MM.1S (cell line): ENCODE measurements at regions not wholly inside any gene's neighbourhood (a gene's known extent, or its start where the extent isn't known, plus 50 kb on each side); places are given as distances from the start of the nearest gene placed in this dataset.

ENCODE experiments used
- EZH2 ChIP-seq: fragments of 300-600 bp; sonication (generic); optimal IDR thresholded peaks from 2 replicates; pipeline ENCODE3; 2017; ENCODE audit warnings: low read depth, mild to moderate bottlenecking, antibody characterized with exemption, low read length, mixed read lengths
- TF ChIP-seq, protein P1 (sequence below): fragments of 300-600 bp; sonication (generic); IDR thresholded peaks from 2 replicates; pipeline ENCODE4 v1.5.1; 2016; ENCODE audit warnings: antibody characterized with exemption, low read length, mixed read lengths

DNA sequence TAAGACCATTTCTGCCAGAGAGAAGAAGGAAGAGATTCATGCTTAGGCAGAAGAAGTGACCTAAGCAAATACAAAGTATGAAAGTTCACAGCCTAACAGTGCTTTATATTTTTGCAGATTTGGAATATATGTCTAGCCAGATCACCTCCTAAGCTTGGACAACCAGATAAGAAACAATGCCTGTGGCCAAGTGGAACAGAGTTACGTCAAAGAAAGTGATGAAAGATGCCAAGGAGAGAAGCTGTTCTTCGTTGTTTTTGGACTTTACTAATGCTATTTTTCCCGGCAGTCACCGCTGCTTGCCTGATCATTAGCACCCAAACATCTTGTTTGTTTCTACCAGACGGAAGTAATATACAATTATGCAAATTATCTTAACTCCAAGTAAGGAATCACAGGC is 489.2 kb upstream of the C1orf87 start:
- TF ChIP-seq, protein P1, sequence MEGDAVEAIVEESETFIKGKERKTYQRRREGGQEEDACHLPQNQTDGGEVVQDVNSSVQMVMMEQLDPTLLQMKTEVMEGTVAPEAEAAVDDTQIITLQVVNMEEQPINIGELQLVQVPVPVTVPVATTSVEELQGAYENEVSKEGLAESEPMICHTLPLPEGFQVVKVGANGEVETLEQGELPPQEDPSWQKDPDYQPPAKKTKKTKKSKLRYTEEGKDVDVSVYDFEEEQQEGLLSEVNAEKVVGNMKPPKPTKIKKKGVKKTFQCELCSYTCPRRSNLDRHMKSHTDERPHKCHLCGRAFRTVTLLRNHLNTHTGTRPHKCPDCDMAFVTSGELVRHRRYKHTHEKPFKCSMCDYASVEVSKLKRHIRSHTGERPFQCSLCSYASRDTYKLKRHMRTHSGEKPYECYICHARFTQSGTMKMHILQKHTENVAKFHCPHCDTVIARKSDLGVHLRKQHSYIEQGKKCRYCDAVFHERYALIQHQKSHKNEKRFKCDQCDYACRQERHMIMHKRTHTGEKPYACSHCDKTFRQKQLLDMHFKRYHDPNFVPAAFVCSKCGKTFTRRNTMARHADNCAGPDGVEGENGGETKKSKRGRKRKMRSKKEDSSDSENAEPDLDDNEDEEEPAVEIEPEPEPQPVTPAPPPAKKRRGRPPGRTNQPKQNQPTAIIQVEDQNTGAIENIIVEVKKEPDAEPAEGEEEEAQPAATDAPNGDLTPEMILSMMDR, result no peak
- no peak for TF ChIP-seq EZH2
